H4 (cell line): ENCODE measurements at regions not wholly inside any gene's neighbourhood (a gene's known extent, or its start where the extent isn't known, plus 50 kb on each side); places are given as distances from the start of the nearest gene placed in this dataset.
"Not testable (repeated sequence)": the region's sequence is repeated elsewhere in the genome, so short reads cannot be mapped to it uniquely, and the experiment has no call there.

Experiments used
- DNase-seq: peaks from one replicate; pipeline ENCODE4 v3.0.0-alpha.2; 2015; ENCODE audit warnings: low spot score

GRCh38 chr7:9204571-9204970 lies 771.2 kb downstream of the NXPH1 start:
- DNase-seq = no peak

GRCh38 chr7:9210114-9210513 lies 776.7 kb downstream of the NXPH1 start:
- no peak for DNase-seq

GRCh38 chr7:9217204-9217603 lies 783.8 kb downstream of the NXPH1 start:
- DNase-seq = no peak

- no peak for DNase-seq
Measured at GRCh38 chr7:9226500-9226899, 793.1 kb downstream of the NXPH1 start.

GRCh38 chr7:9231630-9232121 lies 798.3 kb downstream of the NXPH1 start:
- no peak for DNase-seq

- no peak for DNase-seq
Measured at GRCh38 chr7:9240001-9240400, 806.6 kb downstream of the NXPH1 start.

- DNase-seq = no peak
Measured at GRCh38 chr7:9241826-9242225, 808.4 kb downstream of the NXPH1 start.

- peak; percentile 49 for DNase-seq
Measured at GRCh38 chr7:9242636-9243035, 809.2 kb downstream of the NXPH1 start.

- peak; percentile 31 for DNase-seq
Measured at GRCh38 chr7:9250876-9251275, 817.5 kb downstream of the NXPH1 start.

- DNase-seq = peak; percentile 44
Measured at GRCh38 chr7:9264395-9264794, 831.0 kb downstream of the NXPH1 start.

GRCh38 chr7:9280088-9280487 lies 846.7 kb downstream of the NXPH1 start:
- no peak for DNase-seq

- no peak for DNase-seq
Measured at GRCh38 chr7:9283246-9283645, 849.8 kb downstream of the NXPH1 start.

- no peak for DNase-seq
Measured at GRCh38 chr7:9302436-9302835, 869.0 kb downstream of the NXPH1 start.

GRCh38 chr7:9307131-9307530 lies 873.7 kb downstream of the NXPH1 start:
- peak; percentile 91 for DNase-seq

GRCh38 chr7:9324513-9324912 lies 891.1 kb downstream of the NXPH1 start:
- DNase-seq = no peak

GRCh38 chr7:9328296-9328695 lies 894.9 kb downstream of the NXPH1 start:
- DNase-seq = no peak

- DNase-seq = no peak
Measured at GRCh38 chr7:9349625-9350024, 916.2 kb downstream of the NXPH1 start.

- peak; percentile 77 for DNase-seq
Measured at GRCh38 chr7:9391221-9391620, 957.8 kb downstream of the NXPH1 start.

- DNase-seq = no peak
Measured at GRCh38 chr7:9391984-9392383, 958.6 kb downstream of the NXPH1 start.

- DNase-seq = not testable (repeated sequence)
Measured at GRCh38 chr7:9404386-9404785, 971.0 kb downstream of the NXPH1 start.

GRCh38 chr7:9407816-9408215 lies 974.4 kb downstream of the NXPH1 start:
- peak; percentile 92 for DNase-seq

GRCh38 chr7:9453521-9453920 lies 1020.1 kb downstream of the NXPH1 start:
- DNase-seq = no peak

- DNase-seq = peak; percentile 89
Measured at GRCh38 chr7:9488555-9488954, 1055.1 kb downstream of the NXPH1 start.

- no peak for DNase-seq
Measured at GRCh38 chr7:9498303-9498702, 1064.9 kb downstream of the NXPH1 start.

- no peak for DNase-seq
Measured at GRCh38 chr7:9502269-9502668, 1068.9 kb downstream of the NXPH1 start.
